ENCODE measurements at regions not wholly inside any gene's neighbourhood (a gene's known extent, or its start where the extent isn't known, plus 50 kb on each side); places are given as distances from the start of the nearest gene placed in this dataset.
"Not testable (repeated sequence)": the region's sequence is repeated elsewhere in the genome, so short reads cannot be mapped to it uniquely, and the experiment has no call there.

DNA sequence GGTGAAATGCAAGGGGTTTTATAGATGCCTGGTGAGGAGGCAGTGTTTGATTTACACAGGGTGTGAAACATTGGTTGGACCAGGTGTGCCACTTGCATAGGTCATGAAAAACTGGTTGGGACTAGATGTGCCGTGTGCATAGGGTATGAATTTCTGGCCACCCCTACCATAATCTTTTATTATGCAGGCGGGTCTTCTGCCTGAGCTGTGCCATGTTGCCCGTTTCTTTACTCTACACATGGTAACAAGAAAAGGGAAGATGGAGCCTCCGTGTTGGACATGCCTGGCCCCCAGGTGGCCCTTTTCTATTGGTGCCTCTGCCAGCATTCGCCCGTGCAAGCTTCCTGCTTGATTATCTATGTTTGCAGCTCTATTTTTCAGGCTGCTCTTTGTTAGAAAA lies 805.4 kb downstream of the TRIB2 start:
- no peaks in the 10 kb centered on the region for H3K4me1 ChIP-seq
- in situ Hi-C loops (cut with MboI; ENCODE audit: low pct_ligation_motif_present in 1 of 4, low pct_unique_long_range_greater_than_20kb in 1 of 4, low sequenced_read_pairs in 3 of 4) (no loop called here), intact Hi-C loops (cut with DNase I; ENCODE audit: low total_unique reads) (no loop called here)
- no peak for DNase-seq
- H3K4me3 ChIP-seq: no peak overlapping the region
- H3K36me3 ChIP-seq: no peaks in the 10 kb centered on the region
- TF ChIP-seq POLR2AphosphoS5 (IDR thresholded peaks at IDR 0.05): no peak
- TF ChIP-seq POLR2A (IDR thresholded peaks at IDR 0.05): no peak
- TF ChIP-seq, protein P1, sequence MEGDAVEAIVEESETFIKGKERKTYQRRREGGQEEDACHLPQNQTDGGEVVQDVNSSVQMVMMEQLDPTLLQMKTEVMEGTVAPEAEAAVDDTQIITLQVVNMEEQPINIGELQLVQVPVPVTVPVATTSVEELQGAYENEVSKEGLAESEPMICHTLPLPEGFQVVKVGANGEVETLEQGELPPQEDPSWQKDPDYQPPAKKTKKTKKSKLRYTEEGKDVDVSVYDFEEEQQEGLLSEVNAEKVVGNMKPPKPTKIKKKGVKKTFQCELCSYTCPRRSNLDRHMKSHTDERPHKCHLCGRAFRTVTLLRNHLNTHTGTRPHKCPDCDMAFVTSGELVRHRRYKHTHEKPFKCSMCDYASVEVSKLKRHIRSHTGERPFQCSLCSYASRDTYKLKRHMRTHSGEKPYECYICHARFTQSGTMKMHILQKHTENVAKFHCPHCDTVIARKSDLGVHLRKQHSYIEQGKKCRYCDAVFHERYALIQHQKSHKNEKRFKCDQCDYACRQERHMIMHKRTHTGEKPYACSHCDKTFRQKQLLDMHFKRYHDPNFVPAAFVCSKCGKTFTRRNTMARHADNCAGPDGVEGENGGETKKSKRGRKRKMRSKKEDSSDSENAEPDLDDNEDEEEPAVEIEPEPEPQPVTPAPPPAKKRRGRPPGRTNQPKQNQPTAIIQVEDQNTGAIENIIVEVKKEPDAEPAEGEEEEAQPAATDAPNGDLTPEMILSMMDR (IDR thresholded peaks at IDR 0.05): no peak
- no peak for TF ChIP-seq EP300 (IDR thresholded peaks at IDR 0.05; ENCODE audit: low read depth)
- no peaks in the 10 kb centered on the region for H3K9me3 ChIP-seq
- no peaks in the 10 kb centered on the region for H3K27me3 ChIP-seq
- no peak overlapping the region for H3K27ac ChIP-seq
- WGBS, 2 donors (ENCODE audit: low coverage in 1 of 2): 74% methylated on average over 6 of the region's 6 CpGs; no CpG with 5 or more reads in 1 of the 2 donors

DNA sequence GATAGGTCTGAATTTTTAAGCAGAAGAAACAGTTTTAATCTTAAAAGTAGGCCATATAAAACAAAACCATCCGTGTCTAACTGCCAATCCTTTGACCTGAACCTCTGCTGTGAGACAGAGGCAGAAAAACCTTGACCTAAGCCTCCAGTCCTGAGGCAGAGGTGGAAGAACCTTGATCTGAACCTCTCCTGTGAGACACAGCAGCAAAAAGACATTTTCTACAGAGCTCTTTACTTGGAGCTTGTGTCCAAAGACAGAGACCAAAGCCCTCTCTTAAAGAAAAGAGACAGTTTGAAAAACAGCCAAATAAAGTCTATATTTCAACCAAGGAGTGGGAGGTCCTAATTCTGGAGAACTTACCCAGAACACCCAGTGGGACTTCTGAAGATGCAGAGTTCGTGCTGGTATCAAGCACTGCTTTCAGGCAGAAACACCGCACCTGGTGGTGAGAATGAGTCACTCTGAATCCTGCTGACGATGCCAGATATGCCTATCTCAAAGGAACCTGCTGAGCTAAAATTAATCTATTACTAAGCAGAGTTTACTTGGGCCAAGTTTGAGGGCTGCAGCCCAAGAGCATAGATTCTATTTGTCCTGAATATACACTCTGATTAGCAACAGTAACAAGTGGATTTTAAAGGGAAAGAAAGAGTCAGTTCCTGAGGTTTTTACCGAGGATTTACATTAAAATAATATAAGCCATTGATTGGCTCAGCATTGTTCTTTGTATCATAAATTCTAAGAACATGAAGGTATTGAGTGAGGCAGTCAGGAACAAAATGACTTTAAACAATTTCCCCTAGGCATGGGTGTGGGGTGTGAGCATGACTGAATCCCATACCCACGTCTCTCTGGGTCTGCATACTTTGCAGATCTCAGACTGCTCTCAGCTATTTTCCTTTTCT lies 806.4 kb downstream of the TRIB2 start:
- no peak for DNase-seq
- Histone ChIP-seq H3K36me3 (no peaks in the 10 kb centered on the region), H3K27ac (no peak overlapping the region), H3K4me3 (no peak overlapping the region), H3K27me3 (no peaks in the 10 kb centered on the region), H3K9me3 (no peaks in the 10 kb centered on the region), H3K4me1 (no peaks in the 10 kb centered on the region)
- intact Hi-C loops (cut with DNase I; ENCODE audit: low total_unique reads) (no loop called here), in situ Hi-C loops (cut with MboI; ENCODE audit: low pct_ligation_motif_present in 1 of 4, low pct_unique_long_range_greater_than_20kb in 1 of 4, low sequenced_read_pairs in 3 of 4) (no loop called here)
- WGBS, 2 donors (ENCODE audit: low coverage in 1 of 2): 31 to 45% methylated on average over 5 to 6 of the region's 6 CpGs
- TF ChIP-seq, protein P1 (IDR thresholded peaks at IDR 0.05): no peak
- TF ChIP-seq EP300 (IDR thresholded peaks at IDR 0.05; ENCODE audit: low read depth): no peak
- TF ChIP-seq POLR2AphosphoS5 (IDR thresholded peaks at IDR 0.05): no peak
- no peak for TF ChIP-seq POLR2A (IDR thresholded peaks at IDR 0.05)

DNA sequence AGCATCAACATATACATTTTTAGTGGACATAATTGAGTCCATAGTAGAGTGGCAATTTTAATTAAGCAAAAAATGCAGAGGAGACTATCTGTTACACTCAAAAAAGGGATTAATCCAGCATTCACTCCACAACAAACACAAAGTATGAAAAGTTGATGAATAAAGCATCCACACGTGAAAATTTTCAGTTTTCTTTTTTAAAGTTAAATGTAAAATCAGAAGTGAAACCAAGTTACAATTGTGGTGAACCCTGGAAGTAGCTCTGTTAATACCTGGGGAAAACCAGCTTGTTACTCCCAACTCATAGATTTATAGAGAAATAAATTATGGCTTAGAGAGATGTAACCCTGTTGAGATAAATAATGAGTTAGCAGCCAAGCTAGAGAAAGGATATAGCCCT lies 807.8 kb downstream of the TRIB2 start:
- H3K9me3 ChIP-seq: no peaks in the 10 kb centered on the region
- H3K4me3 ChIP-seq: no peak overlapping the region
- no peaks in the 10 kb centered on the region for H3K4me1 ChIP-seq
- no peaks in the 10 kb centered on the region for H3K27me3 ChIP-seq
- no peak for DNase-seq
- WGBS, 2 donors (ENCODE audit: low coverage in 1 of 2): 59 to 80% methylated on average over 1 of the region's 1 CpG
- in situ Hi-C loops (cut with MboI; ENCODE audit: low pct_ligation_motif_present in 1 of 4, low pct_unique_long_range_greater_than_20kb in 1 of 4, low sequenced_read_pairs in 3 of 4): no loop called here
- H3K36me3 ChIP-seq: no peaks in the 10 kb centered on the region
- intact Hi-C loops (cut with DNase I; ENCODE audit: low total_unique reads): no loop called here
- TF ChIP-seq EP300 (IDR thresholded peaks at IDR 0.05; ENCODE audit: low read depth): no peak
- TF ChIP-seq POLR2A (IDR thresholded peaks at IDR 0.05): no peak
- no peak for TF ChIP-seq POLR2AphosphoS5 (IDR thresholded peaks at IDR 0.05)
- TF ChIP-seq, protein P1 (IDR thresholded peaks at IDR 0.05): no peak
- no peak overlapping the region for H3K27ac ChIP-seq

DNA sequence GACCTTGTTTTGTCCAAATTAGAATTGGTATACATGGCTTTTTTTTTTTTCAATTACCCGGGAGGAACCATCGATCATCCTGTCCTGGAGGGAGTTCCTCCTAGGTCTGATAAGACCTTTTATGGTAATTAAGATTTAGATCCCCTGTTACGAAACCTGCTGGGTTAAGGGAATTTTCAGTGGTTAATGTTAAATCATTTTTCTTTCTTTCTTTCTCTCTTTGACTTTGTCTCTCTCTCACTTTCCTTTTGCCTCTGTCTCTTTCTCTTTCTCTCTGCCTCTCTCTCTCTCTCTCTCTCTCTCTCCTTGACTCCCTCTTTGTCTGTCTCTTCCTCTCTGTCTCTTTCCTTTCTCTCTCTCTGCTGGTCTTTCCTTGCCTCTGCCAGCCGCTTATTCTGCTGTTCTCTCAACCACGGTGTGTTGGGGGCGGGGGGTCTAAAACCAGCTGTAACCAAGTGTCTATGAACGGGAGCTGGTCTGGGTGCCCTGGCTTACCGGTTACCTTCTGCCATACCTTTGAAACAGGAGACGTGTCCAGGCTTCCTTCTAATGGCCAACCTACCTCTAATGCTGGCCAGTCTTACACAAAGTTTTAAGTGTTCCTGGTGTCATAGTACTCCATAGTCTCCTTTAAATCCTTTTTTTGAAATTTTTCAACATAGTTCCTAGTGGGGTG lies 815.1 kb downstream of the TRIB2 start:
- H3K4me3 ChIP-seq; H3K36me3 ChIP-seq; in situ Hi-C loops (cut with MboI; ENCODE audit: low pct_ligation_motif_present in 1 of 4, low pct_unique_long_range_greater_than_20kb in 1 of 4, low sequenced_read_pairs in 3 of 4); H3K27me3 ChIP-seq; H3K4me1 ChIP-seq; H3K27ac ChIP-seq; intact Hi-C loops (cut with DNase I; ENCODE audit: low total_unique reads); H3K9me3 ChIP-seq; DNase-seq: not testable (repeated sequence)
- 31 to 78% methylated on average over 3 to 9 of the region's 9 CpGs for WGBS, 2 donors (ENCODE audit: low coverage in 1 of 2)

DNA sequence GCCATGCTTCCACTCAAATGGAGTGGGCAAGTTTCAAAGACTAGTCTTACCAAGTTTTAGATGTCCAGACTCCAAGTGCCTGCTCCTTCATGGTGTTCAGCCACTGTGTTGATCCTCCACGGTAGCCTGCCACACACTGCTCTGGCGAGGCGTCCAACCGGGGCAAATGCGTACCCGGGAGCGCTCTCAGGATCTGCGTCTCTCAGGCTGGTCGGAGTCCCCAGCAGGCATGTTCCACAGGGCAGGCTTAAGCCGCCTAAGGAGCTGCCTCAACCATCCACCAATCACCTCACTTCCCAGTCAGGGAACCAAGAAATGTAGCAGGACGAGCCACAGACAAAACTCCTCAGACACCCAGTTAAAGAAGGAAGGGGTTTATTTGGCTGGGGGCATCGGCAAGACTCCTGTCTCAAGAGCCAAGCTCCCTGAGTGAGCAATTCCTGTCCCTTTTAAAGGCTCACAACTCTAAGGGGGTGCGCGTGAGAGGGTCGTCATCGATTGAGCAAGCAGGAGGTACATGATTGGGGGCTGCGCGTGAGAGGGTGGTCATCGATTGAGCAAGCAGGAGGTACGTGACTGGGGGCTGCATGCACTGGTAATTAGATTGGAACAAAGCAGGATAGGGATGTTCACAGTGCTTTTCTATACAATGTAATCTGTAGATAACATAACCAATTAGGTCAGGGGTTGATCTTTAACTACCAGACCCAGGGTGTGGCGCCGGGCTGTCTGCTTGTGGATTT lies 816.2 kb downstream of the TRIB2 start:
- in situ Hi-C loops (cut with MboI; ENCODE audit: low pct_ligation_motif_present in 1 of 4, low pct_unique_long_range_greater_than_20kb in 1 of 4, low sequenced_read_pairs in 3 of 4); H3K27ac ChIP-seq; H3K9me3 ChIP-seq; H3K4me3 ChIP-seq; DNase-seq; intact Hi-C loops (cut with DNase I; ENCODE audit: low total_unique reads); H3K4me1 ChIP-seq; H3K36me3 ChIP-seq; H3K27me3 ChIP-seq: not testable (repeated sequence)
- 77% methylated on average over 22 of the region's 22 CpGs; no CpG with 5 or more reads in 1 of the 2 donors for WGBS, 2 donors (ENCODE audit: low coverage in 1 of 2)
